ENCODE measurements at regions not wholly inside any gene's neighbourhood (a gene's known extent, or its start where the extent isn't known, plus 50 kb on each side); places are given as distances from the start of the nearest gene placed in this dataset.
"Not testable (repeated sequence)": the region's sequence is repeated elsewhere in the genome, so short reads cannot be mapped to it uniquely, and the experiment has no call there.

GRCh38 chr10:28354511-28354910, 51.6 kb upstream of the MPP7 start:
- no peaks in the 10 kb centered on the region for H3K36me3 ChIP-seq
- DNase-seq (ENCODE audit: low read depth in 1 of 2, low spot score in 2 of 2): no peak
- H3K4me1 ChIP-seq (replicated peaks): no peaks in the 10 kb centered on the region
- H3K4me3 ChIP-seq: no peak overlapping the region
- peaks cover 2% of the 10 kb centered on the region; the same call in 1 of the 2 replicates for H3K27me3 ChIP-seq (replicated peaks)
- no peak overlapping the region for H3K27ac ChIP-seq
- no peaks in the 10 kb centered on the region for H3K9me3 ChIP-seq (replicated peaks)

GRCh38 chr10:28355376-28355775, 52.5 kb upstream of the MPP7 start:
- DNase-seq (ENCODE audit: low read depth in 1 of 2, low spot score in 2 of 2): no peak
- no peak overlapping the region for H3K4me3 ChIP-seq
- H3K27ac ChIP-seq: no peak overlapping the region
- no peaks in the 10 kb centered on the region for H3K36me3 ChIP-seq
- no peaks in the 10 kb centered on the region for H3K27me3 ChIP-seq (replicated peaks)
- no peaks in the 10 kb centered on the region for H3K9me3 ChIP-seq (replicated peaks)
- H3K4me1 ChIP-seq (replicated peaks): no peaks in the 10 kb centered on the region

GRCh38 chr10:28359334-28359733, 56.5 kb upstream of the MPP7 start:
- Histone ChIP-seq H3K27me3 (replicated peaks) (no peaks in the 10 kb centered on the region), H3K9me3 (replicated peaks) (no peaks in the 10 kb centered on the region), H3K36me3 (no peaks in the 10 kb centered on the region), H3K27ac (no peak overlapping the region), H3K4me3 (no peak overlapping the region), H3K4me1 (replicated peaks) (no peaks in the 10 kb centered on the region)
- DNase-seq (ENCODE audit: low read depth in 1 of 2, low spot score in 2 of 2): no peak

GRCh38 chr10:28360175-28360574, 57.3 kb upstream of the MPP7 start:
- no peak for DNase-seq (ENCODE audit: low read depth in 1 of 2, low spot score in 2 of 2)
- no peak overlapping the region for H3K27ac ChIP-seq
- no peaks in the 10 kb centered on the region for H3K4me1 ChIP-seq (replicated peaks)
- H3K36me3 ChIP-seq: no peaks in the 10 kb centered on the region
- H3K9me3 ChIP-seq (replicated peaks): no peaks in the 10 kb centered on the region
- H3K27me3 ChIP-seq (replicated peaks): no peaks in the 10 kb centered on the region
- H3K4me3 ChIP-seq: no peak overlapping the region

- DNase-seq (ENCODE audit: low read depth in 1 of 2, low spot score in 2 of 2): no peak
- Histone ChIP-seq H3K4me3 (no peak overlapping the region), H3K4me1 (replicated peaks) (no peaks in the 10 kb centered on the region), H3K36me3 (no peaks in the 10 kb centered on the region), H3K27me3 (replicated peaks) (no peaks in the 10 kb centered on the region), H3K9me3 (replicated peaks) (no peaks in the 10 kb centered on the region), H3K27ac (no peak overlapping the region)
These were observed 60.5 kb upstream of the MPP7 start for GRCh38 chr10:28363376-28363775.

GRCh38 chr10:28365840-28366239, 63.0 kb upstream of the MPP7 start:
- Histone ChIP-seq H3K27ac (no peak overlapping the region), H3K9me3 (replicated peaks) (no peaks in the 10 kb centered on the region), H3K4me1 (replicated peaks) (no peaks in the 10 kb centered on the region)

GRCh38 chr10:28366994-28367393, 64.1 kb upstream of the MPP7 start:
- H3K27ac ChIP-seq: no peak overlapping the region
- no peaks in the 10 kb centered on the region for H3K36me3 ChIP-seq
- no peak overlapping the region for H3K4me3 ChIP-seq
- H3K4me1 ChIP-seq (replicated peaks): no peaks in the 10 kb centered on the region
- no peaks in the 10 kb centered on the region for H3K9me3 ChIP-seq (replicated peaks)
- no peak for DNase-seq (ENCODE audit: low read depth in 1 of 2, low spot score in 2 of 2)
- H3K27me3 ChIP-seq (replicated peaks): no peaks in the 10 kb centered on the region

More at GRCh38 chr10:28365840-28366239, 63.0 kb upstream of the MPP7 start:
- H3K27me3 ChIP-seq (replicated peaks): no peaks in the 10 kb centered on the region
- DNase-seq (ENCODE audit: low read depth in 1 of 2, low spot score in 2 of 2): no peak
- H3K4me3 ChIP-seq: no peak overlapping the region
- no peaks in the 10 kb centered on the region for H3K36me3 ChIP-seq

GRCh38 chr10:28367413-28367812, 64.5 kb upstream of the MPP7 start:
- DNase-seq (ENCODE audit: low read depth in 1 of 2, low spot score in 2 of 2): no peak
- Histone ChIP-seq H3K9me3 (replicated peaks) (no peaks in the 10 kb centered on the region), H3K27ac (no peak overlapping the region), H3K4me1 (replicated peaks) (no peaks in the 10 kb centered on the region), H3K4me3 (no peak overlapping the region), H3K36me3 (no peaks in the 10 kb centered on the region), H3K27me3 (replicated peaks) (no peaks in the 10 kb centered on the region)

GRCh38 chr10:28367929-28368484, 65.1 kb upstream of the MPP7 start:
- H3K4me1 ChIP-seq (replicated peaks): no peaks in the 10 kb centered on the region
- H3K36me3 ChIP-seq: no peaks in the 10 kb centered on the region
- no peaks in the 10 kb centered on the region for H3K9me3 ChIP-seq (replicated peaks)
- no peak overlapping the region for H3K27ac ChIP-seq
- no peak overlapping the region for H3K4me3 ChIP-seq
- H3K27me3 ChIP-seq (replicated peaks): no peaks in the 10 kb centered on the region
- DNase-seq (ENCODE audit: low read depth in 1 of 2, low spot score in 2 of 2): no peak

GRCh38 chr10:28370107-28370835, 67.4 kb upstream of the MPP7 start:
- no peak overlapping the region for H3K4me3 ChIP-seq
- no peaks in the 10 kb centered on the region for H3K27me3 ChIP-seq (replicated peaks)
- H3K36me3 ChIP-seq: no peaks in the 10 kb centered on the region
- DNase-seq (ENCODE audit: low read depth in 1 of 2, low spot score in 2 of 2): no peak
- no peak overlapping the region for H3K27ac ChIP-seq
- no peaks in the 10 kb centered on the region for H3K9me3 ChIP-seq (replicated peaks)
- no peaks in the 10 kb centered on the region for H3K4me1 ChIP-seq (replicated peaks)

- H3K27ac ChIP-seq; H3K27me3 ChIP-seq (replicated peaks); H3K9me3 ChIP-seq (replicated peaks); H3K4me1 ChIP-seq (replicated peaks); DNase-seq (ENCODE audit: low read depth in 1 of 2, low spot score in 2 of 2); H3K4me3 ChIP-seq; H3K36me3 ChIP-seq: not testable (repeated sequence)
These were observed 68.8 kb upstream of the MPP7 start for GRCh38 chr10:28371638-28372037.

GRCh38 chr10:28374036-28374435, 71.2 kb upstream of the MPP7 start:
- Histone ChIP-seq H3K4me3 (no peak overlapping the region), H3K36me3 (no peaks in the 10 kb centered on the region), H3K27ac (no peak overlapping the region), H3K9me3 (replicated peaks) (no peaks in the 10 kb centered on the region; the same call in 1 of the 2 replicates), H3K4me1 (replicated peaks) (peaks cover 4% of the 10 kb centered on the region), H3K27me3 (replicated peaks) (no peaks in the 10 kb centered on the region)
- no peak for DNase-seq (ENCODE audit: low read depth in 1 of 2, low spot score in 2 of 2)

- Histone ChIP-seq H3K27me3 (replicated peaks) (no peaks in the 10 kb centered on the region), H3K27ac (no peak overlapping the region), H3K9me3 (replicated peaks) (no peaks in the 10 kb centered on the region; the same call in 1 of the 2 replicates), H3K4me3 (no peak overlapping the region), H3K36me3 (no peaks in the 10 kb centered on the region), H3K4me1 (replicated peaks) (peaks cover 4% of the 10 kb centered on the region)
- no peak for DNase-seq (ENCODE audit: low read depth in 1 of 2, low spot score in 2 of 2)
These were observed 72.8 kb upstream of the MPP7 start for GRCh38 chr10:28375399-28376354.

Measured in SJSA1 (cell line).